DND-41 (cell line): ENCODE measurements at regions not wholly inside any gene's neighbourhood (a gene's known extent, or its start where the extent isn't known, plus 50 kb on each side); places are given as distances from the start of the nearest gene placed in this dataset.
"Not testable (repeated sequence)": the region's sequence is repeated elsewhere in the genome, so short reads cannot be mapped to it uniquely, and the experiment has no call there.

Source experiments
- EZH2 ChIP-seq: IDR thresholded peaks from 3 replicates; pipeline ENCODE4 v1.6.1; 2012; ENCODE audit warnings: borderline replicate concordance, low read depth, mild to moderate bottlenecking, moderate library complexity, low read length, inconsistent platforms; ENCODE audit not compliant: severe bottlenecking
- TF ChIP-seq, protein P1 (sequence below): IDR thresholded peaks from 2 replicates; pipeline ENCODE4 v1.5.1; 2012; ENCODE audit warnings: borderline replicate concordance, low read length, moderate library complexity, mild to moderate bottlenecking; ENCODE audit not compliant: poor library complexity, severe bottlenecking; ENCODE audit errors: extremely low read depth

- TF ChIP-seq, protein P1, sequence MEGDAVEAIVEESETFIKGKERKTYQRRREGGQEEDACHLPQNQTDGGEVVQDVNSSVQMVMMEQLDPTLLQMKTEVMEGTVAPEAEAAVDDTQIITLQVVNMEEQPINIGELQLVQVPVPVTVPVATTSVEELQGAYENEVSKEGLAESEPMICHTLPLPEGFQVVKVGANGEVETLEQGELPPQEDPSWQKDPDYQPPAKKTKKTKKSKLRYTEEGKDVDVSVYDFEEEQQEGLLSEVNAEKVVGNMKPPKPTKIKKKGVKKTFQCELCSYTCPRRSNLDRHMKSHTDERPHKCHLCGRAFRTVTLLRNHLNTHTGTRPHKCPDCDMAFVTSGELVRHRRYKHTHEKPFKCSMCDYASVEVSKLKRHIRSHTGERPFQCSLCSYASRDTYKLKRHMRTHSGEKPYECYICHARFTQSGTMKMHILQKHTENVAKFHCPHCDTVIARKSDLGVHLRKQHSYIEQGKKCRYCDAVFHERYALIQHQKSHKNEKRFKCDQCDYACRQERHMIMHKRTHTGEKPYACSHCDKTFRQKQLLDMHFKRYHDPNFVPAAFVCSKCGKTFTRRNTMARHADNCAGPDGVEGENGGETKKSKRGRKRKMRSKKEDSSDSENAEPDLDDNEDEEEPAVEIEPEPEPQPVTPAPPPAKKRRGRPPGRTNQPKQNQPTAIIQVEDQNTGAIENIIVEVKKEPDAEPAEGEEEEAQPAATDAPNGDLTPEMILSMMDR: not testable (repeated sequence)
- TF ChIP-seq EZH2: not testable (repeated sequence)
Observed at GRCh38 chr3:191615511-191615910, 154.5 kb downstream of the PYDC2 start.
